Vagina (tissue), 2 donors: ENCODE measurements at regions not wholly inside any gene's neighbourhood (a gene's known extent, or its start where the extent isn't known, plus 50 kb on each side); places are given as distances from the start of the nearest gene placed in this dataset.
"Not testable (repeated sequence)": the region's sequence is repeated elsewhere in the genome, so short reads cannot be mapped to it uniquely, and the experiment has no call there.

Source experiments
- DNase-seq, 2 donors: peaks; one replicate each; pipeline ENCODE4 v3.0.0-alpha.2; 2017; ENCODE audit errors: extremely low spot score in 2 of 2
- H3K27ac ChIP-seq: fragments of 200-600 bp; sonication (generic); one replicate; pipeline ENCODE4 v1.5.1; 2019
- H3K27me3 ChIP-seq: fragments of 200-600 bp; sonication (generic); one replicate; pipeline ENCODE4 v1.5.1; 2019
- H3K36me3 ChIP-seq, 2 donors: fragments of 200-600 bp; sonication (generic); one replicate each; pipeline ENCODE4 v1.5.1; 2017 to 2019
- H3K4me1 ChIP-seq: fragments of 200-600 bp; sonication (generic); one replicate; pipeline ENCODE4 v1.5.1; 2019
- H3K4me3 ChIP-seq, 2 donors: fragments of 200-600 bp; sonication (generic); 1 replicate in 1 of 2; 2 replicates in 1 of 2; pipeline ENCODE4 v1.5.1; 2016 to 2019
- H3K9me3 ChIP-seq: fragments of 200-600 bp; sonication (generic); one replicate; pipeline ENCODE4 v1.5.1; 2019
- POLR2A ChIP-seq, 2 donors: fragments of 450-650 bp; IDR thresholded peaks; one replicate each; pipeline ENCODE4 v1.6.1; 2017; ENCODE audit warnings: antibody characterized with exemption in 2 of 2, mild to moderate bottlenecking in 2 of 2, moderate library complexity in 2 of 2
- POLR2AphosphoS5 ChIP-seq, 2 donors: sonication (generic); formaldehyde crosslinking; IDR thresholded peaks; one replicate each; pipeline ENCODE4 v1.9.0; 2017; ENCODE audit warnings: antibody characterized with exemption in 2 of 2, mild to moderate bottlenecking in 2 of 2, low read depth in 1 of 2; ENCODE audit not compliant: insufficient read depth in 1 of 2
- intact Hi-C: fragments of 100-400 bp; cut with DNase I; formaldehyde crosslinking; loops from one replicate; pipeline ENCODE4 v1.15.1; 2023
- TF ChIP-seq, protein P1 (sequence below), 3 experiments: fragments of 450-650 bp in 2 of 3; fragments of 200-600 bp in 1 of 3; sonication (generic) in 1 of 3; IDR thresholded peaks; one replicate each; pipeline ENCODE4 v1.5.1; 2017 to 2019; ENCODE audit warnings: antibody characterized with exemption in 3 of 3, mild to moderate bottlenecking in 2 of 3, moderate library complexity in 2 of 3

GRCh38 chr3:87541723-87542122 lies 265.3 kb upstream of the POU1F1 start:
- intact Hi-C loops, result no loop called here
- TF ChIP-seq, protein P1, sequence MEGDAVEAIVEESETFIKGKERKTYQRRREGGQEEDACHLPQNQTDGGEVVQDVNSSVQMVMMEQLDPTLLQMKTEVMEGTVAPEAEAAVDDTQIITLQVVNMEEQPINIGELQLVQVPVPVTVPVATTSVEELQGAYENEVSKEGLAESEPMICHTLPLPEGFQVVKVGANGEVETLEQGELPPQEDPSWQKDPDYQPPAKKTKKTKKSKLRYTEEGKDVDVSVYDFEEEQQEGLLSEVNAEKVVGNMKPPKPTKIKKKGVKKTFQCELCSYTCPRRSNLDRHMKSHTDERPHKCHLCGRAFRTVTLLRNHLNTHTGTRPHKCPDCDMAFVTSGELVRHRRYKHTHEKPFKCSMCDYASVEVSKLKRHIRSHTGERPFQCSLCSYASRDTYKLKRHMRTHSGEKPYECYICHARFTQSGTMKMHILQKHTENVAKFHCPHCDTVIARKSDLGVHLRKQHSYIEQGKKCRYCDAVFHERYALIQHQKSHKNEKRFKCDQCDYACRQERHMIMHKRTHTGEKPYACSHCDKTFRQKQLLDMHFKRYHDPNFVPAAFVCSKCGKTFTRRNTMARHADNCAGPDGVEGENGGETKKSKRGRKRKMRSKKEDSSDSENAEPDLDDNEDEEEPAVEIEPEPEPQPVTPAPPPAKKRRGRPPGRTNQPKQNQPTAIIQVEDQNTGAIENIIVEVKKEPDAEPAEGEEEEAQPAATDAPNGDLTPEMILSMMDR (IDR thresholded peaks at IDR 0.05), result no peak
- no peak for TF ChIP-seq POLR2A (IDR thresholded peaks at IDR 0.05)
- TF ChIP-seq POLR2AphosphoS5 (IDR thresholded peaks at IDR 0.05; ENCODE audit: insufficient read depth in 1 of 2, low read depth in 1 of 2), result no peak
- Histone ChIP-seq H3K27ac (no peak overlapping the region), H3K36me3 (no peaks in the 10 kb centered on the region), H3K4me1 (no peaks in the 10 kb centered on the region), H3K27me3 (no peaks in the 10 kb centered on the region), H3K4me3 (no peak overlapping the region), H3K9me3 (no peaks in the 10 kb centered on the region)
- no peak for DNase-seq

GRCh38 chr3:87538722-87539121 lies 262.3 kb upstream of the POU1F1 start:
- intact Hi-C loops, H3K4me1 ChIP-seq, H3K27me3 ChIP-seq: not testable (repeated sequence)

GRCh38 chr3:87509401-87509800 lies 233.0 kb upstream of the POU1F1 start:
- Histone ChIP-seq H3K9me3 (no peaks in the 10 kb centered on the region), H3K27ac (no peak overlapping the region), H3K36me3 (no peaks in the 10 kb centered on the region), H3K4me1 (no peaks in the 10 kb centered on the region), H3K27me3 (no peaks in the 10 kb centered on the region), H3K4me3 (no peak overlapping the region)
- TF ChIP-seq, protein P1 (IDR thresholded peaks at IDR 0.05), result no peak
- TF ChIP-seq POLR2AphosphoS5 (IDR thresholded peaks at IDR 0.05; ENCODE audit: insufficient read depth in 1 of 2, low read depth in 1 of 2) (no peak), POLR2A (IDR thresholded peaks at IDR 0.05) (no peak)
- intact Hi-C loops, result no loop called here
- DNase-seq, result no peak

More at GRCh38 chr3:87538722-87539121, 262.3 kb upstream of the POU1F1 start:
- not testable (repeated sequence) for H3K27ac ChIP-seq, H3K9me3 ChIP-seq, H3K36me3 ChIP-seq, H3K4me3 ChIP-seq, DNase-seq

GRCh38 chr3:87508921-87509320 lies 232.5 kb upstream of the POU1F1 start:
- Histone ChIP-seq H3K4me1 (no peaks in the 10 kb centered on the region), H3K36me3 (no peaks in the 10 kb centered on the region), H3K27ac (no peak overlapping the region), H3K9me3 (no peaks in the 10 kb centered on the region), H3K27me3 (no peaks in the 10 kb centered on the region), H3K4me3 (no peak overlapping the region)
- intact Hi-C loops, result no loop called here
- no peak for DNase-seq
- TF ChIP-seq POLR2A (IDR thresholded peaks at IDR 0.05) (no peak), POLR2AphosphoS5 (IDR thresholded peaks at IDR 0.05; ENCODE audit: insufficient read depth in 1 of 2, low read depth in 1 of 2) (no peak)
- TF ChIP-seq, protein P1 (IDR thresholded peaks at IDR 0.05), result no peak

DNA sequence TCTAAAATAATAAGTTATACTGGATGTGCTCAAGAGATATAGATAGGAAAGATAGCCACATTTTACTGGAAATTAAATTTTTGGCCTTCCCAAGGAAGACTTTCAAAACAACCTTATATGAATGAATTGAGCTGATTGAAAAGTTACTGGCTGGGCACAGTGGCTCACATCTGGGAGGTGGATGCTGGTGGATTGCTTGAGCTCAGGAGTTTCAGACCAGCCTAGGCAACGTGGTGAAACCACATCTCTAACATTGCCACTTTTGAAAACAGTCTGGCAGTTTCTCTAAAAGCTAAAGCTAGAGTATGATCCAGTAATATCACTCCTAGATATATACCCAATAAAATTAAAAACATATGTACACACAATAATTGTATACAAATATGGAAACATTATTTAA lies 231.4 kb upstream of the POU1F1 start:
- no peaks in the 10 kb centered on the region for H3K27me3 ChIP-seq
- TF ChIP-seq POLR2AphosphoS5 (IDR thresholded peaks at IDR 0.05; ENCODE audit: insufficient read depth in 1 of 2, low read depth in 1 of 2), result no peak
- TF ChIP-seq, protein P1 (IDR thresholded peaks at IDR 0.05), result no peak
- no peak for TF ChIP-seq POLR2A (IDR thresholded peaks at IDR 0.05)
- intact Hi-C loops, result no loop called here

More for the DNA sequence above, 231.4 kb upstream of the POU1F1 start:
- DNase-seq, result no peak
- no peak overlapping the region for H3K4me3 ChIP-seq
- H3K27ac ChIP-seq, result no peak overlapping the region
- H3K36me3 ChIP-seq, result no peaks in the 10 kb centered on the region
- no peaks in the 10 kb centered on the region for H3K9me3 ChIP-seq
- H3K4me1 ChIP-seq, result no peaks in the 10 kb centered on the region
